ENCODE measurements at regions not wholly inside any gene's neighbourhood (a gene's known extent, or its start where the extent isn't known, plus 50 kb on each side); places are given as distances from the start of the nearest gene placed in this dataset.
"Not testable (repeated sequence)": the region's sequence is repeated elsewhere in the genome, so short reads cannot be mapped to it uniquely, and the experiment has no call there.

- no peak for FAIRE-seq
These were observed 101.8 kb downstream of the ESM1 start for GRCh38 chr5:54883374-54884194.

- FAIRE-seq: no peak
These were observed 102.6 kb downstream of the ESM1 start for GRCh38 chr5:54882841-54883240.

- no peak for FAIRE-seq
These were observed 103.3 kb downstream of the ESM1 start for GRCh38 chr5:54882101-54882500.

GRCh38 chr5:54881286-54882005, 103.9 kb downstream of the ESM1 start:
- no peak for FAIRE-seq

GRCh38 chr5:54876976-54877375, 108.4 kb downstream of the ESM1 start:
- FAIRE-seq: no peak

GRCh38 chr5:54876556-54876955, 108.8 kb downstream of the ESM1 start:
- no peak for FAIRE-seq

- FAIRE-seq: no peak
These were observed 110.9 kb downstream of the ESM1 start for GRCh38 chr5:54874337-54875021.

GRCh38 chr5:54873691-54874090, 111.7 kb downstream of the ESM1 start:
- FAIRE-seq: no peak

- FAIRE-seq: no peak
These were observed 112.6 kb downstream of the ESM1 start for GRCh38 chr5:54872810-54873209.

- no peak for FAIRE-seq
These were observed 115.1 kb downstream of the ESM1 start for GRCh38 chr5:54870271-54870670.

GRCh38 chr5:54869691-54870090, 115.7 kb downstream of the ESM1 start:
- no peak for FAIRE-seq

GRCh38 chr5:54868511-54869483, 116.6 kb downstream of the ESM1 start:
- no peak for FAIRE-seq

GRCh38 chr5:54867310-54867944, 118.0 kb downstream of the ESM1 start:
- peak; percentile 99 for FAIRE-seq

GRCh38 chr5:54864911-54865515, 120.4 kb downstream of the ESM1 start:
- not testable (repeated sequence) for FAIRE-seq

GRCh38 chr5:54862036-54862435, 123.4 kb downstream of the ESM1 start:
- FAIRE-seq: no peak

GRCh38 chr5:54861212-54861894, 124.0 kb downstream of the ESM1 start:
- no peak for FAIRE-seq

GRCh38 chr5:54860321-54860720, 125.1 kb downstream of the ESM1 start:
- no peak for FAIRE-seq

- FAIRE-seq: no peak
These were observed 126.1 kb downstream of the ESM1 start for GRCh38 chr5:54859316-54859715.

- FAIRE-seq: no peak
These were observed 130.4 kb downstream of the ESM1 start for GRCh38 chr5:54854883-54855581.

GRCh38 chr5:54852007-54852406, 133.4 kb downstream of the ESM1 start:
- FAIRE-seq: no peak

All from islet of Langerhans (tissue), 1 donor.